GOT3 (cell line): ENCODE measurements at regions not wholly inside any gene's neighbourhood (a gene's known extent, or its start where the extent isn't known, plus 50 kb on each side); places are given as distances from the start of the nearest gene placed in this dataset.

Experiments used
- DNase-seq: peaks from one replicate; lab custom pipeline; 2025; ENCODE audit warnings: mixed read lengths; lab: John Stamatoyannopoulos, UW

DNA sequence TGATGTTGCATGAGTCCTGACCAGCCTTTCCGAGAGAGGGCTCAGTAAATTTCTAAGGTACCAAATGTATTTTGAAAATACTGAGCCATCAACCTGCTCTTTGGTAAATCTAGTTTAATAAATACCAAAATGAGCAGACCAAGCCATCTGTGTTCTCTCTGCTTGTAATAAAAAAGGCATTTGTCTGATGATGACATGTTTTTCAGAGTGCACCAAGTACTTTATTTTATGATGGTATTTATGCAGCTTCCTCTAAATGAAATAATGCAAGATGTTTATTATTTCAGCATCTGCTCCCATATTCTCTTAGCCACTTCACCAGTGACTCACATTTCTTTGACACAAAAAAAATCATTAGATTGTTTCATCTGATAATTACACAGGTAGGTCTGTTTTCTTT is 700.5 kb downstream of the TRIML1 start:
- DNase-seq: no peak

DNA sequence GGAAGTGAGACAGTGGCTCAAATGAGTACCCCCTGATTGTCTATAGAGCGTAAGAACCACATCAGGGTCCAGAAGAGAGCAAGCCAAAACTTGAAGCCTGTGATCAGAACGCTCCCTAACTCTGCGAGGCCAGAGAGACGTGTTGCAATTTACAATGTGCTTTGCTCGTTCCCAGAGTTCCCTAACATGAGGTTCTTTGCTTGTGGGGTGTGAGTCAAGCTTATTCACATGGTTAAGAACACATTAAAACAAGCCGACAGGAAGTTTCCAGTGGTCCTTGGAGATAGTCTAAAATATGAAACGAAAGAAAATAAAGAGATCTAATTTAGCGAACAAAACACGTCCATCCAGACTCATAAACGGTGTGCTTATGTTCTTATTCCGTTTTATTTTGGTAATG is 702.3 kb downstream of the TRIML1 start:
- DNase-seq: no peak

DNA sequence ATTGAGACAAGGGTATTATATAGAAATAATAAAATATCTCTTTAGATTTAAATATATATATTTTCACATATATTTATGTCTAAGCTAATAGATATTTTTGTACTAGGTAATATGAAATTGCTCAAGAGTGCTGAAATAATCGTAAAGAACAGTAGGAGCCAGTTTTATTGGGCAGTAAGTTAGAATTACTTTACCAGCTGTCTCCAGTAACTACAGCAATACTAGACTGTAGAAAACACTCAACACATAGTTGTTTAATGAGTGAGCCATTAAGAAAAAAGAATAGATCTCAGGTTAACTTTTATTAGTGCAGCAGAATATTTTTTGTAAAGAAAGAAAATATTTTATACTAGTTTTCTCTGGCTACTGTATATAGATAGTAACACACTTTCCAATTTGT is 715.2 kb downstream of the TRIML1 start:
- no peak for DNase-seq

DNA sequence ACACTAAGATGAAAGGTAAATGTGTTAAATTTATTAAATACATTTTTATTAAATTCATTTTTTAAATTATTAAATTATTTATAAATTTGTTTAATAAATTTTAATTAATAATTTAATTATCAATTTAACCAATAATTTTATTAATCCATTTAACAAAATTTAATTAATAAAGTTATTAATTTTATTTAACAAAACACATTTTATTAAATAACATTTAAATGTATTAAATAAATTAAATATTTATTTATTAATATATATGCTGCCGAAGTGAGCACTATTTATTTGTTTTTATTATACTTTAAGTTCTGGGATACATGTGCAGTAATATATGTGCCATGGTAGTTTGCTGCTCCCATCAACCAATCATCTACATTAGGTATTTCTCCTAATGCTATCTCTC is 719.5 kb downstream of the TRIML1 start:
- DNase-seq: no peak

DNA sequence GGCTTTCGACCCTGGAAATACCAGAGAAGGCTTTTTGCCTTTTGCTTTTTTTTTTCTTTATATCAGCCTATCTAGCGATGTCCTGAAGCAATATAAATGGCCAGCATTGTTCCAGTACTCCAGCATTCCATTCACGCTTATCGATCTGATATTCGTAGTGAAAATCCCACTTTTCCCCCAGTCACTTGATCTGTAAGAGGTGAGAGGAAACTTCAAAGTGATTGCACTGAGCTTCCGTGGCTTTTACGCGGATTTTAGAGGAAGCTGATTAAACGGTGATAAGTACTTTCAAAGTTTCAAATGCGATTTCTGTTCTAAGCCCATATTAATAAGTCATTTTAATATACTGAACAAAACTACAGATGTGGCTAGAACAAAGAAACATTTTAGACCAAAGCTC is 725.5 kb downstream of the TRIML1 start:
- no peak for DNase-seq

DNA sequence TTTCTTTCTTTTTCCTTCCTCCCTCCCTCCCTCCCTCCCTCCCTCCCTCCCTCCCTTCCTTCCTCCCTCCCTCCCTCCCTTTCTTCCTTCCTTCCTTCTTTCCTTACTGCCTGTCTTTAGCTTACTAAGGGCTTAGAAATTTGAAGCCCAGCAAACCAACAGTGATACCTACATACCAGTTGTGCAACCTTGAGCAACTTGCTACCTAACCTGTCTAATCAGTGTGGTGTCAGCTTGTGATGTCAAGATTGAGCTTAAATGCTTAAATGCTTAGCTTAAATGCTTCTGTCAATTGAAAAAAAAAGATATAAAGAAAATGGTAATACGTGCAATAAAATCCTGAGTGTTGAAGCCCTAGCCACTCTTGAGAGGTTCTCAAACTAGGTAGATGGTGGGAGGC is 728.6 kb downstream of the TRIML1 start:
- DNase-seq: no peak

DNA sequence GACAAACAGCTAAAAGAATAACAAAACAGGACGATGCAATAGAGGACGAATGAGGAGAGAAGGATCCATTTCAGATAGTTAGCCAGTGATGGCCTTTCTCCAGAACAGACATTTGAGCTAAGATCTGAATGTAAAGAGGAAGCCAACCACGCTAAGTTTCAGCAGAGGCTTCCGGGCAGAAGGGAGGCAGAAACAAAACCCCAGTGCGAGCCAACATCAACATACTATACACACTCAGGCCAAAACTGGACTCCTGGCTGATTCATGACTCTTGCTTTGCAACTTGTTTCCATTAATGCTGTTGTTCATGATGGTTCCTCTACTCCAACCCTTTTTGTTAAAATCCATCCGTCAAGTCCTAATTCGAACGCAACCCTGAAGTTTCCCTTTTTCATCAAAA is 730.3 kb downstream of the TRIML1 start:
- DNase-seq: no peak

DNA sequence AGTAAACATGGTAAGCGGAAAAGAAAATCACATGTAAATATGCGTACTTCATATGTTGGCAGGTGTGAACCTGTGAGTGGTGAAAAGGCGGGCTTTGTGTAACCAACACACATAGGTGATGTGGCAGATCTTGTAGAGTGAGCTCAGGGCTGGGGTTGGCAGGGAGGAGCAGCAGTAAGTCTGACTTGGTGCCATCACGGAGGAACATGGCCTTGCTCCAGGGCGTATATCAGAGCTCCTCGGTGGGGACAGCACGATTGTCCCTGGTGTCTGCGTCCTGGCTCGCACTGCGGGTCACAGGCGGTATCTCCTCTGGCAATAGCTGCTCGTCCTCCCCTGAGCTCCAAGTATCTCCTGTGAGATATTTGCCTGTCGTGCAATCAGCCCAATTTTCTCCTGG is 733.6 kb downstream of the TRIML1 start:
- DNase-seq: no peak

DNA sequence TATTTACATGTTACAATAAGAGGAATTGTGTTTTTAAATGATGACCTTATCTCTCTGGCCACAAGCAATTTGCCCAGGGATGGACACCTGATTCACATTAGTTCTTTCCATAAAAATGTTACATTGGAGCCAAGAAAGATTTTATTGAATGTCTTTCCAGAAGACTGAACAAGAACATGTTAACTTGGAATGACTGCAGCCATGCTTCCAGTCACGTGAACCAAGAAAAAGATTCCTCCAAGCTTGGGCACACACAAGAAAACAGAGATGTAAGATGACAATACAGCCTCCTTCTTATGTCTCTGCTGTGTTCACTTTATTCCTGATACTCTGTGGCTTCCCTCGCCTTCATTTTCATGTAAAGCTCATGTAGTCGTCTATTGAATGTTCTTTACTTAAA is 737.6 kb downstream of the TRIML1 start:
- no peak for DNase-seq

DNA sequence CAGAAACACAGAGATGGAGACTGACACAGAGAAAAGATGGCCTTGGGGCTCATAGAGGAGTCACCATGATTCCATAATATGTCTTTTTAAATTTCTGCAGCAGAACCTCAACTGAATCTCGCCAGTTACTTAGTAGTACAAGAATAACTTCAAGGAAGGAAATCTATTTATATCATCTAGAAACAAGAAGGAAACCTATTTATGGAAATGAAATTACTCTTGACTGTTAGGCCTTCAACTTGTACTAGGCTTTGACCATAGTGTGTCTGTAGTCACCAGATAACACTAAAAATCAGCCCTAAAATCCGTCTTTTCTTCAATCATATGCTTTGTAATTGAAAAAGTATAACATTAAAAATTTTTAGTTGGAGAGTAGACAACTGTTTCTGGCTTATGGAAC is 740.4 kb downstream of the TRIML1 start:
- DNase-seq: no peak

DNA sequence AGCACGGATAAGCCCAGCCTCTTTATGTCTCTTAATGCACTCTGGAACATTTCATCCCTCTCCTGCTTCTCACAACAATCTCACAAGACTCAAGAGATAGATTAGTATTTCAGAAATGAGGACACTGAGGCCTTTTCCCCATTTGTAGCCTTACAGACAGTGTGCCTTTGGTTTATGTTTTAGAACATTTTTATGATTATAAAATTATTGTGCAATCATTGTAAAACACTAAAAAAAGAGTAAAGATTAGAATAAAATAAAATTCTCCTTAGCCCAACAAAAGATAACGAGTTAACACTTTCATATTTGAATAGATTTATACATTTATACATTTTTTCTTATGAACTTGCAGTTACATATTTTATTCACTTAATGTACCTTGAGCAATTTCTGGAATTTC is 748.7 kb downstream of the TRIML1 start:
- DNase-seq: no peak

DNA sequence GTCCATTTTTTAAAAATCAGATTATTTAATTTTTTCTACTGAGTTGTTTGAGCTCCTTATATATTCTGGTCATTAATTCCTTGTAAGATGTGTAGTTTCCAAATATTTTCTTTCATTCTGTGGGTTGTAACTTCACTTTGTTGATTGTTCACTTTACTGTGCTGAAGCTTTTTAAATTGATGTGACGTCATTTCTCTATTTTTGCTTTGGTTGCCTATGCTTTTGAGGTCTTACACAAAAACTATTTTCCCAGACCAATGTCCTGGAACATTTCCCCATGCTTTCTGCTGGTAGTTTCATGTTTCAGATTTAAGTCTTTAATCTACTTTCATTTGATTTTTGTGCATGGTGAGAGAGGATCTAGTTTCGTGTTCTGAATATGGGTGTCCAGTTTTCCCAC is 753.6 kb downstream of the TRIML1 start:
- no peak for DNase-seq

DNA sequence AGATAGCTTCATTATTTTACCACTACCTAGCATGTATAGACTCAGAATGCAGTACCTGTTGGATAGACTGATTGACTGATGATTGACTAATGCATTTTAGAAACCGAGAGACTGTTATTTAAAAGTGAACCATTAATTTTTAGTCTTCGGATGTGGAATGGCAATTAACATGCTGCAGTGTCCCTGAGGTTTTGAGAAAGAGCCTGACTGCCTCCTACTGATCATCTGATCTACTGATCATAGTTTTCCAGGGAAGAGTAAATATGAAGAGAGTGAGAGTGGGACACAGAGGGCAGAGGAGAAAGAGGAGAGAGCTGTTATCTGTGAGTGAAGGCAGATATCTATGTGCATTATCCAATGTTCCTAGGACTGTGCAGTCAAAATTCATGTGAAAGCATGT is 764.7 kb downstream of the TRIML1 start:
- DNase-seq: no peak

DNA sequence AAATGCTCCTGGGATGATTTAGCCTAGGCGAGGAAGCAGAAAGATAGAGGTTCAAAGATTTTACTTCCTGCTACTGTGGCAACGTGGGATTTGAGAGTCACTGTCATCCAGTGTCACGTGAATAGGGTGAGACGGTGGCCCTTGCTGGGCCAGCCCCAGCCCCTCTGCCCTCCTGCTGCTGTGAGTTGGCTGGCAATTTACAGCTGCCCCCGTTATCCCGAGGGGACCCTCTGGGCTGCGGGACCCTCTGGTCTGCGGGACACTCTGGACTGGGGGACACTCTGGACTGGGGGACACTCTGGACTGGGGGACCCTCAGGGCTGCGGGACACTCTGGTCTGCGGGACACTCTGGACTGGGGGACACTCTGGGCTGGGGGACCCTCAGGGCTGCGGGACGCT is 765.4 kb downstream of the TRIML1 start:
- no peak for DNase-seq

DNA sequence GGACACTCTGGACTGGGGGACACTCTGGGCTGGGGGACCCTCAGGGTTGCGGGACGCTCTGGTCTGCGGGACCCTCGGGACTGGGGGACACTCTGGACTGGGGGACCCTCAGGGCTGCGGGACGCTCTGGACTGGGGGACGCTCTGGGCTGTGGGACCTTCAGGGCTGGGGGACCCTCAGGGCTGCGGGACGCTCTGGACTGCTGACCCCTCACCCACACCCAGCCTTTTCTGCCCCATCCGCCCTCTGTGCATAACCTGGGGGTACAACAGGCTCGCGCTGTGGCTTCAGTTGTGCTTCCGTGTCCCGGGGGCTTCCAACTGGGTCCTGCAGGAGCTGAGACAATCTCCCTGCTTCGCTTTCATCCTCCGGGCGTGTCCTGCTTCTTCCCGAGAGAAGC is 766.0 kb downstream of the TRIML1 start:
- no peak for DNase-seq

DNA sequence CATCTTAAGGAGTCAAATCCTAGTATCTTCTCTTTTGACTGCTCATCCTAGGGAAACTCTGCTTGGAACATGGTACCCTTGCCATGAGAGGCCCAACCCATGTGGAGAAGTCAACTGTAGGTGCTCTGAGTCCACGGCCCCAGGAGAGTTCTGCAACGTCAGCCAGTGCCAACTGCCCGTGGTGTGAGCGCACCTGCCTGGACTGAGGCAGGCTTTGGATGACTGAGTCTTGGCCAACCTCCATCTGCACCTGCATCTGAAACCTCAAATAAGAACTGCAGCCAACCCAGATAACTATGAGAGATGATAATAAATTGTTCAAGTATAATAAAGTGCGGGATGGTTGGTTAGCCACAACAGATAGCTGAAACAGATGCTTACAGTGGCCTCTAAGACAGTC is 772.0 kb downstream of the TRIML1 start:
- DNase-seq: no peak

DNA sequence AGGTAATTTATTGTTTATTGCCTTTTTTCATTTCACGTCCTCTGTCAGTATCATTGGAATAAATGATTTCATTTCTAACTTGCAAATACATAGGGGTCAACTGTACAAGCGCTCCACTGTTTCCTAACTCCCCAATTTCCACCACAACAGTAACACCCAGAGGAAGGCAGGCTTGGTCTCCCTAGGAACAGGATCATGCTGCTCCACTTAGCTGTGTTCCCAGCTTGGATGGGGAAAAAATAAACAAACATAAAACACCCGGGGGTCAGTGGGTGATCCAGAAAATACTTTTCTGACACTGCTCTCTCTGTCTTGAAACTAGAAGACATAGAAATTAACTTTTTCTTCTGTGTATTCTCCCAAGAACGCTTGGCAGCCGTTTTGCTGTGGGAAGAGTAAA is 772.5 kb downstream of the TRIML1 start:
- no peak for DNase-seq

DNA sequence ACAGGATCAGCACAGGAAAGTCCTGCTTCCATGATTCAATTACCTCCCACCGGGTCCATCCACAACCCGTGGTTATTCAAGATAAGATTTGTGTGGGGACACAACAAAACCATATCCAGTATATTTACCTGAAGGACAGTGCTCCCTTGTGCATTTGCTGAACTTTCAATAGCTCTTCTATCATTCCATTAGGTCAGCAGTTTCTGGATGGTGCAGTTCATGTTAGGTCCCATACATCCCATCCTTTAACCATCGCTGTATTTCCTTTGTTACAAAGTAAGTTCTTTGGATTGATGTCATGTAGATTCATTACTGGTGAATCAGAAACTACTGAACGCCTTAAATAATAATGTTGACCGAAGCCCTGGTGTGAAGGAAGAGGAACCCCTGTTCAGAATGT is 775.9 kb downstream of the TRIML1 start:
- DNase-seq: no peak

DNA sequence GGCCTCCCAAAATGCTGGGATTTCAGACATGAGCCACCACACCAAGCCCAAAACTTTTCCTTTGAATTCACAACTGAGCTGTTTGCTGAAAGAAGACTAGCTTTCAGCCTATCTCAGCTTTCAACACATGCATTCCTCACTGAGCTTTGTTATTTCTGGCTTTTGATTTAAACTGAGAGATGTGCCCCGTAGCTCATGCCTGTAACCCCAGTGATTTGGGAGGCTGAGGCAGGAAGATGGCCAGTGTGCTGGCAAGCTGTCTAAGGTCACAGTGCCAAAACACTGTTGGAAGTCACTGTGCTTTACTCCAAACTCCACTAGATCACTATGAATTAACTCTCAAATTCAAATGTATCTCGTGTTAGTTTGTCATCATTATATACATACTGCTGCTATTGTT is 779.5 kb downstream of the TRIML1 start:
- no peak for DNase-seq

DNA sequence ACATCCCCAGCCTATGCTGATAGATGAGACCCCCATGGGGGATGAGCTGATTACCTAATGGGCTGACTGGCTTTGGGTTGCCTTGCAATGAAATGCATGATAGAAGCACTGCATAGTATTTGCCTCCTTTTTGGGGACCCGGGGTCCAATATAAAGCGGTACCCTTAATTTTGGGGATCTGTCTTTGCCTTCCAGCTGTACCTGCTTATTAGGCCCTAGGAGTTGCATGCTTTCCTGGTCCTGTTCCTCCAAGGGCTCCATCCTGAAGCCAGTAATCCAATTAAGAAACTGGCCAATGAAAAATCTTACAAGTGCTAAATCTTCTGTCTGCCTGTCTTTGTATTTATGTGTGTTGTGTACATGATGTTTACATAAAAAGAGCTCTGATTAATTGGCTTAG is 791.6 kb downstream of the TRIML1 start:
- DNase-seq: no peak

DNA sequence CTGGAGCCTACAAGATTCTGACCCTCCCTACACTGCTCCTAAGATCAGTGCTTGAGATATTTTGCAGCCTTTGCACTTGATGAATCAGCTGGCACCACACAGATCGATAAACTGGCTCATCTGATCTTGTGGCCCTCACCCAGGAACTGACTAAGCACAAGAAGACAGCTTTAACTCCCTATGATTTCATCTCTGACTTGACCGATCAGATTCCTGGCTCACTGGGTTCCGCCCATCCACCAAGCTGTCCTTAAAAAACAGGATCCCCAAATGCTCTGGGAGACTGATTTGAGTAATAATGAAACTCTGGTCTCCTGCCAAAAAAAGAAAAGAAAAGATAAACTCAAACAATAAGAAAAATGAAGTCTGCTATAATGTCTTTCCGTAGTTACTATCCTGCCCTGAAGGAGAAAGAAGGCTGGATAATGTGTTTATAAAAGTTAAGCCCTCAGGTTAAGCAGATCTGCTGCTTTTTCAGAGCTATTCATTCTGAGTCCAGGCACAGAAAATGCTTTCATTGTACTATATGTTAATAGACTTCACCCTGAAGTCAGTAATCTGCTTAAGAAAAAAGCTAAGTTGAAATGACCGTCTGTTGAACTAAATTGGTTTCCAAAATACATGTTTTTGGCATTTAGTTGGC is 795.2 kb downstream of the TRIML1 start:
- no peak for DNase-seq

DNA sequence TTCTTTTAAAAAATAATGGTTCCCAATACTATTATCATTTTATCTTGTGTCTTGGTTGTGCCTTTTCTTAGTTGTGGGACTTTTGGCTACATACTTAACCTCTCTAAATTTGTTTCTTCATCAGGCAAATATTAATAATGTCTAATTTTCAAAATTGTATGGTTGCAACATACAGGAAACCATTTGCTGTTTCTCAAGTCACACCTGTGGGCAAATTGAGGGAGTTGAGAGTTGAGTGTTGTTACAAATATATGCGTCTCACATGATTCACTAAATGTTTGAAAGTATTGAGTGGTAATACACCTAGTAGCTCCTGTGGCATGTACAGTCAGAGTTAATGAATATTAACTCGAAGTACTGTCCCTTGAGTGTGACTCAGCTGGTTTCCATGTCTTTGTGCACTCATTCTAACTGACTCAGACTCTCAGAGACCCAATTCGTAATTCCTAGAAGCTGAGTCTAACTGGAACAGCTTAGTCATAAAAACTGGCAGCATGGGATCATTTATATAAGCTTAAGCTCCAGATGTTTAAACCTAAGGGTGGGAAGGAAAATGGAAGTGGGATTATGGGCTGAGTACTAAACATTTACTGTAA is 802.4 kb downstream of the TRIML1 start:
- peak; percentile 6 for DNase-seq

DNA sequence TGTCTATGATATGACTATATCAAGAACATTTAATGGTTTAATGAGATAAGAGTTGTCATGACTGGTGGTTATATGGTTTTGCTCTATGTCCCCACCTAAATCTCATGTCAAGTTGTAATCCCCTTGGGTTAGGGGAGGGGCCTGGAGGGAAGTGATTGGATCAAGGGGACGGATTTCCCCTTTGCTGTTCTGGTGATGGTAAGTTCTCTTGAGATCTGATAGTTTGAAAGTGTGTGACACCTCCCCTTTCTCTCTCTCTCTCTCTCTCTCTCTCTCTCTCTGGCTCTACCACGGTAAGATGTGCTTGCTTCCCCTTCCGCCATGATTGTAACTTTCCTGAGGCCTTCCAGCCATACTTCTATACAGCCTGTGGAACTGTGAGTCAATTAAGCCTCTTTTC is 803.4 kb downstream of the TRIML1 start:
- no peak for DNase-seq

DNA sequence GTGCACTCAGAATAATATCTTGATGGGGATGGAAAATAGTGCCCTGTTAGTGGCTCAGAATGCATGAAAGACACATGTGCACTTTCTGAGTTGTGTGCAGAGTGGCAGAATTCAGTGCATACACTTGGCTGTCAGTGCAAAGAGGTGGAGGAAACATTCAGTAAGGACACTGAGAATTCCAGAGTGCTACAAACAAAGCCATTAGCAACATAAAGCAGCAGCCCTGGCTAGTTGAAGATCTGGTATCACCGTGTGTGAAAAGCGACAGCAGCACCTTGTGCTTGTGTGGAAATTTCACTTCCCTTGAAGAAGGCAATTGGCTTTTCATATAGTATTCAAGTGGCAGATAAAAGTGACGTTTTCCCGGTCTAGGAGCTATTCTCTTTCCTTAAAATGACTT is 810.4 kb downstream of the TRIML1 start:
- DNase-seq: no peak
